H9 (cell line): ENCODE measurements at regions not wholly inside any gene's neighbourhood (a gene's known extent, or its start where the extent isn't known, plus 50 kb on each side); places are given as distances from the start of the nearest gene placed in this dataset.

ENCODE experiments used
- DNase-seq: peaks from one replicate; pipeline ENCODE4 v3.0.0-alpha.2; 2017
- H2AFZ ChIP-seq: one replicate; pipeline ENCODE4 v1.6.1; 2013; ENCODE audit warnings: mild to moderate bottlenecking, low read length, control low read depth, moderate library complexity
- H2AK5ac ChIP-seq: 2 replicates; pipeline ENCODE4 v1.6.1; 2013; ENCODE audit warnings: low read length, control low read depth, mixed read lengths; ENCODE audit not compliant: insufficient read length
- H2BK120ac ChIP-seq: one replicate; pipeline ENCODE4 v1.6.1; 2013; ENCODE audit warnings: low read depth, mild to moderate bottlenecking, low read length, control low read depth, inconsistent platforms; ENCODE audit not compliant: poor library complexity, severe bottlenecking
- H2BK12ac ChIP-seq: 2 replicates; pipeline ENCODE4 v1.6.1; 2013; ENCODE audit warnings: low read length, control low read depth, mixed read lengths, low read depth; ENCODE audit not compliant: insufficient read length
- H2BK15ac ChIP-seq: 2 replicates; pipeline ENCODE4 v1.6.1; 2013; ENCODE audit warnings: low read depth, low read length, control low read depth
- H2BK20ac ChIP-seq: one replicate; pipeline ENCODE4 v1.6.1; 2013; ENCODE audit warnings: low read depth, mild to moderate bottlenecking, low read length, control low read depth, inconsistent platforms; ENCODE audit not compliant: poor library complexity, severe bottlenecking
- H2BK5ac ChIP-seq: 2 replicates; pipeline ENCODE4 v1.6.1; 2013; ENCODE audit warnings: low read length, control low read depth, mixed read lengths; ENCODE audit not compliant: insufficient read length
- H3K14ac ChIP-seq: 2 replicates; pipeline ENCODE4 v1.6.1; 2013; ENCODE audit warnings: low read length, control low read depth; ENCODE audit not compliant: insufficient read depth
- H3K18ac ChIP-seq: 2 replicates; pipeline ENCODE4 v1.6.1; 2013; ENCODE audit warnings: low read depth, mild to moderate bottlenecking, mixed read lengths, low read length, control low read depth; ENCODE audit not compliant: insufficient read length
- H3K23ac ChIP-seq: 2 replicates; pipeline ENCODE4 v1.6.1; 2013; ENCODE audit warnings: low read length, control low read depth, mixed read lengths, low read depth; ENCODE audit not compliant: insufficient read length
- H3K23me2 ChIP-seq: 2 replicates; pipeline ENCODE4 v1.6.1; 2013; ENCODE audit warnings: low read depth, mild to moderate bottlenecking, mixed read lengths, low read length, control low read depth; ENCODE audit not compliant: insufficient read length, poor library complexity, severe bottlenecking
- H3K27ac ChIP-seq: 2 replicates; pipeline ENCODE4 v1.5.1; 2013; ENCODE audit warnings: low read length, control low read depth, mixed read lengths, low read depth; ENCODE audit not compliant: insufficient read length
- H3K27me3 ChIP-seq: 2 replicates; pipeline ENCODE4 v1.6.1; 2013; ENCODE audit warnings: low read length, control low read depth, inconsistent platforms; ENCODE audit not compliant: insufficient read depth
- H3K4ac ChIP-seq: 2 replicates; pipeline ENCODE4 v1.6.1; 2013; ENCODE audit warnings: low read depth, mild to moderate bottlenecking, control low read depth, inconsistent platforms, low read length, moderate library complexity
- H3K4me1 ChIP-seq: 2 replicates; pipeline ENCODE4 v1.6.1; 2013; ENCODE audit warnings: low read length, control low read depth, inconsistent platforms; ENCODE audit not compliant: insufficient read depth
- H3K4me2 ChIP-seq: 2 replicates; pipeline ENCODE4 v1.6.1; 2013; ENCODE audit warnings: low read length, control low read depth, mixed read lengths; ENCODE audit not compliant: insufficient read length, insufficient read depth
- H3K56ac ChIP-seq: 2 replicates; pipeline ENCODE4 v1.6.1; 2013; ENCODE audit warnings: low read depth, mild to moderate bottlenecking, mixed read lengths, low read length, control low read depth; ENCODE audit not compliant: insufficient read length
- H3K79me1 ChIP-seq: 2 replicates; pipeline ENCODE4 v1.6.1; 2013; ENCODE audit warnings: low read depth, mild to moderate bottlenecking, moderate library complexity, low read length, control low read depth, inconsistent platforms; ENCODE audit not compliant: insufficient read depth, poor library complexity, severe bottlenecking
- H3K79me2 ChIP-seq: 2 replicates; pipeline ENCODE4 v1.6.1; 2013; ENCODE audit warnings: low read length, control low read depth, inconsistent platforms; ENCODE audit not compliant: insufficient read depth
- H3K9ac ChIP-seq: 2 replicates; pipeline ENCODE4 v1.6.1; 2013; ENCODE audit warnings: low read length, control low read depth, mixed read lengths; ENCODE audit not compliant: insufficient read length; ENCODE audit errors: extremely low read depth
- H3K9me3 ChIP-seq: one replicate; pipeline ENCODE4 v1.6.1; 2013; ENCODE audit warnings: low read depth, low read length, inconsistent platforms; ENCODE audit not compliant: control insufficient read depth
- H3T11ph ChIP-seq: one replicate; pipeline ENCODE4 v1.6.1; 2013; ENCODE audit warnings: mild to moderate bottlenecking, low read length, control low read depth, inconsistent platforms
- H4K20me1 ChIP-seq: one replicate; pipeline ENCODE4 v1.6.1; 2013; ENCODE audit not compliant: control insufficient read depth, insufficient read length, insufficient read depth
- H4K5ac ChIP-seq: 2 replicates; pipeline ENCODE4 v1.6.1; 2013; ENCODE audit warnings: low read depth, mild to moderate bottlenecking, mixed read lengths, low read length, control low read depth; ENCODE audit not compliant: insufficient read length
- H4K8ac ChIP-seq: replicated peaks from 2 replicates; pipeline ENCODE4 v1.6.1; 2013; ENCODE audit warnings: low read length, control low read depth, mixed read lengths, low read depth; ENCODE audit not compliant: insufficient read length
- H4K91ac ChIP-seq: 2 replicates; pipeline ENCODE4 v1.6.1; 2013; ENCODE audit warnings: low read depth, mild to moderate bottlenecking, moderate library complexity, mixed read lengths, low read length, control low read depth; ENCODE audit not compliant: insufficient read length
- H3K27ac Mint-ChIP-seq, 3 experiments: 2 replicates in 2 of 3; 3 replicates in 1 of 3; pipeline ENCODE4 v1.8.0; 2020 to 2021; ENCODE audit warnings: mixed read lengths in 3 of 3, mild to moderate bottlenecking in 1 of 3, moderate library complexity in 1 of 3
- H3K27me3 Mint-ChIP-seq: 2 replicates; pipeline ENCODE4 v1.8.0; 2021; ENCODE audit warnings: low read depth, mild to moderate bottlenecking, moderate library complexity, mixed read lengths
- H3K36me3 Mint-ChIP-seq, 3 experiments: 2 replicates in 2 of 3; 3 replicates in 1 of 3; pipeline ENCODE4 v1.8.0; 2020 to 2021; ENCODE audit warnings: low read depth in 3 of 3, mixed read lengths in 3 of 3; ENCODE audit not compliant: insufficient read depth in 1 of 3
- H3K4me1 Mint-ChIP-seq, 2 experiments: 2 replicates each; pipeline ENCODE4 v1.8.0; 2020; ENCODE audit warnings: mixed read lengths in 2 of 2
- H3K4me3 Mint-ChIP-seq, 2 experiments: 2 replicates in 1 of 2; 3 replicates in 1 of 2; pipeline ENCODE4 v1.8.0; 2020 to 2021; ENCODE audit warnings: mild to moderate bottlenecking in 2 of 2, mixed read lengths in 2 of 2, moderate library complexity in 1 of 2
- H3K9me3 Mint-ChIP-seq, 2 experiments: 2 replicates in 1 of 2; 3 replicates in 1 of 2; pipeline ENCODE4 v1.8.0; 2020; ENCODE audit warnings: mild to moderate bottlenecking in 2 of 2, mixed read lengths in 2 of 2, moderate library complexity in 1 of 2
- TF ChIP-seq, protein P1 (sequence below): fragments of 200-600 bp; sonication (generic); conservative IDR thresholded peaks from 3 replicates; pipeline ENCODE4 v1.8.0; 2021; ENCODE audit warnings: antibody characterized with exemption, mild to moderate bottlenecking

- Histone ChIP-seq H3K9ac (no peak overlapping the region), H3K56ac (no peak overlapping the region), H2BK5ac (no peak overlapping the region), H3K4me1 (no peaks in the 10 kb centered on the region), H3K27me3 (no peaks in the 10 kb centered on the region), H2BK12ac (no peak overlapping the region), H4K8ac (no peak overlapping the region), H3T11ph (no peak overlapping the region), H3K4ac (no peak overlapping the region), H2BK120ac (no peak overlapping the region), H3K14ac (no peak overlapping the region), H3K27ac (no peak overlapping the region), H2AK5ac (no peak overlapping the region), H3K9me3 (no peaks in the 10 kb centered on the region), H4K91ac (no peak overlapping the region), H3K79me2 (no peaks in the 10 kb centered on the region), H2BK20ac (no peak overlapping the region), H2BK15ac (no peak overlapping the region), H3K4me2 (no peak overlapping the region), H3K18ac (no peak overlapping the region), H4K20me1 (no peaks in the 10 kb centered on the region), H3K23me2 (no peaks in the 10 kb centered on the region), H4K5ac (no peak overlapping the region), H3K79me1 (no peaks in the 10 kb centered on the region), H2AFZ (no peak overlapping the region), H3K23ac (no peak overlapping the region)
- no peak overlapping the region for H3K27ac Mint-ChIP-seq
- peaks cover 10 to 11% of the 10 kb centered on the region in 2 experiments for H3K4me1 Mint-ChIP-seq
- H3K4me3 Mint-ChIP-seq = no peak overlapping the region
- TF ChIP-seq, protein P1, sequence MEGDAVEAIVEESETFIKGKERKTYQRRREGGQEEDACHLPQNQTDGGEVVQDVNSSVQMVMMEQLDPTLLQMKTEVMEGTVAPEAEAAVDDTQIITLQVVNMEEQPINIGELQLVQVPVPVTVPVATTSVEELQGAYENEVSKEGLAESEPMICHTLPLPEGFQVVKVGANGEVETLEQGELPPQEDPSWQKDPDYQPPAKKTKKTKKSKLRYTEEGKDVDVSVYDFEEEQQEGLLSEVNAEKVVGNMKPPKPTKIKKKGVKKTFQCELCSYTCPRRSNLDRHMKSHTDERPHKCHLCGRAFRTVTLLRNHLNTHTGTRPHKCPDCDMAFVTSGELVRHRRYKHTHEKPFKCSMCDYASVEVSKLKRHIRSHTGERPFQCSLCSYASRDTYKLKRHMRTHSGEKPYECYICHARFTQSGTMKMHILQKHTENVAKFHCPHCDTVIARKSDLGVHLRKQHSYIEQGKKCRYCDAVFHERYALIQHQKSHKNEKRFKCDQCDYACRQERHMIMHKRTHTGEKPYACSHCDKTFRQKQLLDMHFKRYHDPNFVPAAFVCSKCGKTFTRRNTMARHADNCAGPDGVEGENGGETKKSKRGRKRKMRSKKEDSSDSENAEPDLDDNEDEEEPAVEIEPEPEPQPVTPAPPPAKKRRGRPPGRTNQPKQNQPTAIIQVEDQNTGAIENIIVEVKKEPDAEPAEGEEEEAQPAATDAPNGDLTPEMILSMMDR = no peak
- peaks cover 0 to 1% (median 0%) of the 10 kb centered on the region in 3 experiments; a peak in 3 of 7 replicates for H3K36me3 Mint-ChIP-seq
- H3K9me3 Mint-ChIP-seq = no peaks in the 10 kb centered on the region; a peak in 1 of 5 replicates
- H3K27me3 Mint-ChIP-seq = no peaks in the 10 kb centered on the region
- DNase-seq = no peak
Measured at GRCh38 chr4:151517896-151518295, 108.9 kb downstream of the FHIP1A start.
